ENCODE measurements at regions not wholly inside any gene's neighbourhood (a gene's known extent, or its start where the extent isn't known, plus 50 kb on each side); places are given as distances from the start of the nearest gene placed in this dataset.

DNA sequence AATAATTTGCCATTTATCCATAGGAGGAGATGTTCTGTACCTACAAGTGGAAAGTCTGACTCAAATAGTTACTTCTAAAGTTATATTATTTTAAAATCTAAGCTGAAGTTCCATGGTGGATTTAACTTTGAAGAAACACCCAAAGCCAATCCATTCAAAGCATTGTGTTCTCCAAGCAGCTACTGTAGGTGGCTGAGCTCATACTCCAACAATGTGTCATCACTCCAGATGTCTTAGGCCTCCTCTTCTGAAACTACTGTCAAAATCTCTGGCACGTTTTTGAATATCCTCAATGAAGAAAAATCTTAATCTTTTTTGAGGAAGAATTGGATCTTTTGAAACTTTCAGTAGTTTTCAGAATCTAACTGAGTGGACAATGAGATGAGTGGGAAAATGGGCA lies 169.1 kb downstream of the PTEN start:
- TF ChIP-seq POLR2AphosphoS5 (IDR thresholded peaks at IDR 0.05; ENCODE audit: low read depth, low read length) (no peak), TAF1 (IDR thresholded peaks at IDR 0.05; ENCODE audit: borderline replicate concordance, insufficient read depth, low read length) (no peak)

GRCh38 chr10:88033385-88033784 lies 170.0 kb downstream of the PTEN start:
- no peak for TF ChIP-seq SIN3A (IDR thresholded peaks at IDR 0.05; ENCODE audit: borderline replicate concordance, insufficient read depth, low read length)
- TF ChIP-seq FOXP2 (optimal IDR thresholded peaks at IDR 0.05; ENCODE audit: borderline replicate concordance, extremely low read depth, extremely low read length, insufficient read depth), result no peak
- no peak for TF ChIP-seq POLR2AphosphoS5 (IDR thresholded peaks at IDR 0.05; ENCODE audit: low read depth, low read length)
- TF ChIP-seq REST (IDR thresholded peaks at IDR 0.05; ENCODE audit: insufficient read depth in 1 of 2, low read depth in 2 of 2, low read length in 2 of 2), result no peak
- no peak for TF ChIP-seq TAF1 (IDR thresholded peaks at IDR 0.05; ENCODE audit: borderline replicate concordance, insufficient read depth, low read length)

- TF ChIP-seq TAF1 (IDR thresholded peaks at IDR 0.05; ENCODE audit: borderline replicate concordance, insufficient read depth, low read length), result no peak
- no peak for TF ChIP-seq FOXP2 (optimal IDR thresholded peaks at IDR 0.05; ENCODE audit: borderline replicate concordance, extremely low read depth, extremely low read length, insufficient read depth)
- TF ChIP-seq REST (IDR thresholded peaks at IDR 0.05; ENCODE audit: insufficient read depth in 1 of 2, low read depth in 2 of 2, low read length in 2 of 2), result no peak
- no peak for TF ChIP-seq POLR2AphosphoS5 (IDR thresholded peaks at IDR 0.05; ENCODE audit: low read depth, low read length)
- no peak for TF ChIP-seq SIN3A (IDR thresholded peaks at IDR 0.05; ENCODE audit: borderline replicate concordance, insufficient read depth, low read length)
Measured at GRCh38 chr10:88033793-88034192, 170.4 kb downstream of the PTEN start.

DNA sequence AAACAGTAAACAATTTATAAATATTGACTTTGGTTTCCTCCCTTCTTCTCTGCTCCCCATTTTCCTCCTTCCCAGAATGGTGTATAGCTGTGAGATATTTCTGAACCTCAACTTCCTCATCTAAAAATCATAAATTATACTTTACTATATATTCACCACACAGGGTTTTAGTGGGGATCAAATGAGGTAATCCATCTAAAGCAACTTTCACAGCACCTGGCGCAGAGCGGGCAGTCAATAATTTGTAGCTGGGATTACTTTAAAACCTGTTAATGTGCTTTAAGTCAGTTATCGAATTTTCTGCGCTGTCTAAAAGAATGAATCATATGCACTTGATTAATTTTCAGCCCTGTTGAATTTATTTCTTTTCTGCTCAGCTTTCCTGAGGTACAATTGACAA lies 172.7 kb downstream of the PTEN start:
- no peak for TF ChIP-seq REST (IDR thresholded peaks at IDR 0.05; ENCODE audit: insufficient read depth in 1 of 2, low read depth in 2 of 2, low read length in 2 of 2)
- no peak for TF ChIP-seq FOXP2 (optimal IDR thresholded peaks at IDR 0.05; ENCODE audit: borderline replicate concordance, extremely low read depth, extremely low read length, insufficient read depth)
- TF ChIP-seq SIN3A (IDR thresholded peaks at IDR 0.05; ENCODE audit: borderline replicate concordance, insufficient read depth, low read length), result no peak
- no peak for TF ChIP-seq POLR2AphosphoS5 (IDR thresholded peaks at IDR 0.05; ENCODE audit: low read depth, low read length)
- TF ChIP-seq TAF1 (IDR thresholded peaks at IDR 0.05; ENCODE audit: borderline replicate concordance, insufficient read depth, low read length), result no peak

DNA sequence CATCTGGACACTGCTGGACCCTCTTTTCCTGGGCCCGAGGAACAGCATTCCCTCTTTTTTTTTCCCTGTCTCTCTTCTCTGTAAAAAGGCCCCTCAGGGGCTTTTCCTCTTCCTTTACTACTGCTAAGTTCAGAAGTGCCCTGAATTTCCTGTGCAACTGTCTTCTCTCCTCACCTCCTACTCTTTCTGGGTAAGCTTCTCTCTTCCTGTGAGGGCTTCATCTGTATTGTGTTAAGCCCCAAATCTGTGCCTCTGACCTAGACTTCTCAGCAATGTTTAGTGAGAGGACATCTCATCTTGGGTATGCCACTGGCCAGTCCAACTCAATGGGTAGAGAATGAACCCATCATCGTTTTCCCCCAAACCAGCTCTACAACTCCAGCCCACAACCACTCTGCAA lies 174.2 kb downstream of the PTEN start:
- TF ChIP-seq TAF1 (IDR thresholded peaks at IDR 0.05; ENCODE audit: borderline replicate concordance, insufficient read depth, low read length) (no peak), POLR2AphosphoS5 (IDR thresholded peaks at IDR 0.05; ENCODE audit: low read depth, low read length) (no peak), REST (IDR thresholded peaks at IDR 0.05; ENCODE audit: insufficient read depth in 1 of 2, low read depth in 2 of 2, low read length in 2 of 2) (no peak), FOXP2 (optimal IDR thresholded peaks at IDR 0.05; ENCODE audit: borderline replicate concordance, extremely low read depth, extremely low read length, insufficient read depth) (no peak), SIN3A (IDR thresholded peaks at IDR 0.05; ENCODE audit: borderline replicate concordance, insufficient read depth, low read length) (no peak)

All from PFSK-1 (cell line).